Right lobe of liver (tissue), 6 donors: ENCODE measurements at regions not wholly inside any gene's neighbourhood (a gene's known extent, or its start where the extent isn't known, plus 50 kb on each side); places are given as distances from the start of the nearest gene placed in this dataset.
"Not testable (repeated sequence)": the region's sequence is repeated elsewhere in the genome, so short reads cannot be mapped to it uniquely, and the experiment has no call there.

ENCODE experiments used
- ATAC-seq, 4 donors: fragments of 200-7000 bp; cut with Tn5 transposase; one replicate each; pipeline ENCODE4 v1.9.1; 2020; ENCODE audit warnings: mild to moderate bottlenecking in 4 of 4, moderate library complexity in 4 of 4
- DNase-seq, 3 donors: peaks; one replicate each; pipeline ENCODE4 v3.0.0-alpha.2; 2020
- H3K27ac ChIP-seq, 3 donors: fragments of 200-600 bp; one replicate each; pipeline ENCODE4 v1.8.0; 2022
- H3K27me3 ChIP-seq, 2 donors: fragments of 200-600 bp; one replicate each; pipeline ENCODE4 v1.8.0; 2022
- H3K36me3 ChIP-seq, 4 donors: fragments of 200-600 bp; sonication (generic) in 1 of 4; one replicate each; pipeline versions ENCODE4 v1.5.1 to v1.8.0; 2017 to 2022; ENCODE audit warnings: control low read depth in 1 of 4
- H3K4me1 ChIP-seq, 4 donors: fragments of 200-600 bp; sonication (generic) in 1 of 4; one replicate each; pipeline versions ENCODE4 v1.5.1 to v1.8.0; 2017 to 2022; ENCODE audit warnings: control low read depth in 1 of 4
- H3K4me3 ChIP-seq, 3 donors: fragments of 200-600 bp; one replicate each; pipeline ENCODE4 v1.8.0; 2022
- H3K9me3 ChIP-seq, 4 donors: fragments of 200-600 bp; sonication (generic) in 1 of 4; one replicate each; pipeline versions ENCODE4 v1.5.1 to v1.8.0; 2017 to 2022; ENCODE audit warnings: control low read depth in 1 of 4
- POLR2A ChIP-seq: fragments of 450-650 bp; IDR thresholded peaks from one replicate; pipeline ENCODE4 v1.6.1; 2017; ENCODE audit warnings: antibody characterized with exemption, mild to moderate bottlenecking
- WGBS: methylation state at CpG from one replicate; pipeline ENCODE4 v1.1.6; 2018; ENCODE audit warnings: low coverage, low lambda C conversion rate; ENCODE audit not compliant: insufficient coverage; ENCODE audit errors: missing lambda C conversion rate; 5-methylcytosine and 5-hydroxymethylcytosine counted together
- intact Hi-C, 2 donors: fragments of 100-400 bp; cut with DNase I; formaldehyde crosslinking; loops; one replicate each; pipeline versions ENCODE4 v1.11.2 to v1.14.1; 2022
- TF ChIP-seq, protein P1 (sequence below), 4 donors: fragments of 200-600 bp in 3 of 4; fragments of 450-650 bp in 1 of 4; IDR thresholded peaks; one replicate each; pipeline versions ENCODE4 v1.5.1 to v1.8.0; 2016 to 2022; ENCODE audit warnings: antibody characterized with exemption in 4 of 4, mild to moderate bottlenecking in 2 of 4
- donor health status: DM: no; HTN: yes; CAD: no.
- donor health status: DM: no; HTN: no; CAD: no.
- donor health status: DM: no; HTN: no; CAD: no.
- donor health status: DM: no; HTN: yes; CAD: no.
- donor health status: DM: no; HTN: yes; CAD: no.

DNA sequence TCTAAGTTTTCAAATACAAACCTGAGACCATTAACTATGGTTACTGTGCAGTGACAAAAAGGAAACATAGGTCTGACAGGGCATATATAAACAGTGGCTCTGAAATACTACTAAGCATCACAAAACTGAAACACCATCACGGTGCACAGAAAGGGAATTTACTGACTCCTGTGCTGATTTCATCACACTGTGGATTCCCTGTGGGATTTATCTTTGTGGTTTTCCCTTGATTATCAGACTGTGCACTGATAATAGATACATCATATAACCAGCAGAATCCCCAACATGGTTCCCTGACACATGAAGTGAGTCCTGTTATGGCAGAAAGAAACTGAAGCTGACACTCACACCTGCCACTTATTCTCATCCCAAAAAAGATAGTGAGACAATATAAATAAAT, 676.3 kb upstream of the KCND2 start:
- intact Hi-C loops: no loop called here
- H3K36me3 ChIP-seq: no peaks in the 10 kb centered on the region
- no peaks in the 10 kb centered on the region for H3K27me3 ChIP-seq
- DNase-seq: no peak
- 38% methylated on average over 1 of the region's 1 CpG for WGBS
- no peak overlapping the region for H3K4me3 ChIP-seq
- no peak overlapping the region for H3K27ac ChIP-seq
- no peaks in the 10 kb centered on the region for H3K9me3 ChIP-seq
- no peaks in the 10 kb centered on the region for H3K4me1 ChIP-seq
- TF ChIP-seq, protein P1, sequence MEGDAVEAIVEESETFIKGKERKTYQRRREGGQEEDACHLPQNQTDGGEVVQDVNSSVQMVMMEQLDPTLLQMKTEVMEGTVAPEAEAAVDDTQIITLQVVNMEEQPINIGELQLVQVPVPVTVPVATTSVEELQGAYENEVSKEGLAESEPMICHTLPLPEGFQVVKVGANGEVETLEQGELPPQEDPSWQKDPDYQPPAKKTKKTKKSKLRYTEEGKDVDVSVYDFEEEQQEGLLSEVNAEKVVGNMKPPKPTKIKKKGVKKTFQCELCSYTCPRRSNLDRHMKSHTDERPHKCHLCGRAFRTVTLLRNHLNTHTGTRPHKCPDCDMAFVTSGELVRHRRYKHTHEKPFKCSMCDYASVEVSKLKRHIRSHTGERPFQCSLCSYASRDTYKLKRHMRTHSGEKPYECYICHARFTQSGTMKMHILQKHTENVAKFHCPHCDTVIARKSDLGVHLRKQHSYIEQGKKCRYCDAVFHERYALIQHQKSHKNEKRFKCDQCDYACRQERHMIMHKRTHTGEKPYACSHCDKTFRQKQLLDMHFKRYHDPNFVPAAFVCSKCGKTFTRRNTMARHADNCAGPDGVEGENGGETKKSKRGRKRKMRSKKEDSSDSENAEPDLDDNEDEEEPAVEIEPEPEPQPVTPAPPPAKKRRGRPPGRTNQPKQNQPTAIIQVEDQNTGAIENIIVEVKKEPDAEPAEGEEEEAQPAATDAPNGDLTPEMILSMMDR (IDR thresholded peaks at IDR 0.05): no peak
- TF ChIP-seq POLR2A: no peak
- no peak for ATAC-seq

DNA sequence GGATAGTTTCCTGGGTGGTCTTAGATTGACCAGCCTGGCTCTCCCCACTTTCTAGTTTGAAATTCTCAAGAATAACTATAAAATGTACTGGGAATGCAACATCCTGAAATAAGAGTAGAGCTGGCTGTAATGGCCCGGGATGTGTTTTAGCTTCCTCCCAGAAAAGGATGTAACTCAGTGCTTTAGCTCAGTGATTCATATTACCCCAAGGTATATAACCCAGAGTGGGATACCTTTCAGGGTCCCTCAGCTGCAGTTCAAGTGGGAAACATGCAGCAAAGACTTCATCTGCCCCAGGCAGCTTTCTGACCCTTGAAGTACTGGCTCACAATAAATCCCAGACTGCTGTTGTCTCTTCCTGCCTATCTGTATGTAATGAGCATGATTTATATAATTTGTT, 666.7 kb upstream of the KCND2 start:
- intact Hi-C loops: no loop called here
- no peak for ATAC-seq

DNA sequence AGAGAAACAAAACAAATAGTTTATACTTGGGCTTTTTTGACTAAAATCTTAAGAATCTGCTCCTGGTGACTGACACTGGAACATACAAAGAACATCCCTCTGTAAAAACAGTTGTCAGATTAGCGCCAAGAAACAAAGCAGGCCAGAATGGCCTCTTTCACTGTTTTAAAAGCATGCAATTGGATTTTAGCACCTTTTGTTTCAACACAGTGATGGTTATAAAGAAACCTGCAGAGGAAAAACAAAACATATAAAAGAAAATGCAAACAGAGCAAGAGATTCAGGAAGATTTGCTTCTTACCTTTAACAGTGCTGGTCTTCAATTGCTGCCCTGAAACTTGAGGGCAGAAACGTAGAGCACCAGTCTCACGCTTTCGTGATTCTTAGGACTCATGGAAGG, 652.2 kb upstream of the KCND2 start:
- Histone ChIP-seq H3K36me3 (no peaks in the 10 kb centered on the region), H3K27ac (no peak overlapping the region), H3K27me3 (no peaks in the 10 kb centered on the region), H3K4me1 (no peaks in the 10 kb centered on the region), H3K9me3 (no peaks in the 10 kb centered on the region), H3K4me3 (no peak overlapping the region)
- WGBS: 72% methylated on average over 4 of the region's 4 CpGs
- intact Hi-C loops: no loop called here
- ATAC-seq (no peak), DNase-seq (no peak)
- TF ChIP-seq POLR2A: no peak
- TF ChIP-seq, protein P1 (IDR thresholded peaks at IDR 0.05): no peak

More for the DNA sequence above, 666.7 kb upstream of the KCND2 start:
- Histone ChIP-seq H3K27me3 (no peaks in the 10 kb centered on the region), H3K4me1 (no peaks in the 10 kb centered on the region), H3K36me3 (no peaks in the 10 kb centered on the region), H3K4me3 (no peak overlapping the region), H3K27ac (no peak overlapping the region), H3K9me3 (no peaks in the 10 kb centered on the region)
- 100% methylated on average over 1 of the region's 1 CpG for WGBS
- TF ChIP-seq POLR2A: no peak
- TF ChIP-seq, protein P1 (IDR thresholded peaks at IDR 0.05): no peak
- DNase-seq: no peak

DNA sequence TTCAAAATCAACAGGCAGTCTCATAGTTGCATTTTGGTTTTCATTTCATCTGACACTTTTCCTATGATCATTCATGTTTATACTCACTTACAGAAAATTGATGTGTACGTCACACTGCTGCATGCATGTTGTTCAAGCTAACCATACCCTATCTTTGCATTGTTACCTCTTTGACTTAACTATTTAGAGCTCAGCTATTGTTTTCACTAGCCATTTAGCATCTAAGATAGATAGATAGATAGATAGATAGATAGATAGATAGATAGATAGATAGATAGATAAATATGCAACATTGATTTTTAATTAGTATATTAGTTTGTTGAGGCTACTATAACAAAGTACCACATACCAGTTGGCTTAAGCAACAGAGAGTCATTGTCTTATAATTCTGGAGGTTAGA, 649.5 kb upstream of the KCND2 start:
- Histone ChIP-seq H3K36me3 (no peaks in the 10 kb centered on the region), H3K27me3 (no peaks in the 10 kb centered on the region), H3K4me1 (no peaks in the 10 kb centered on the region), H3K4me3 (no peak overlapping the region), H3K27ac (no peak overlapping the region), H3K9me3 (no peaks in the 10 kb centered on the region)
- intact Hi-C loops: no loop called here
- no peak for DNase-seq
- WGBS: 58% methylated on average over 1 of the region's 1 CpG
- no peak for TF ChIP-seq POLR2A
- TF ChIP-seq, protein P1 (IDR thresholded peaks at IDR 0.05): no peak
- no peak for ATAC-seq

DNA sequence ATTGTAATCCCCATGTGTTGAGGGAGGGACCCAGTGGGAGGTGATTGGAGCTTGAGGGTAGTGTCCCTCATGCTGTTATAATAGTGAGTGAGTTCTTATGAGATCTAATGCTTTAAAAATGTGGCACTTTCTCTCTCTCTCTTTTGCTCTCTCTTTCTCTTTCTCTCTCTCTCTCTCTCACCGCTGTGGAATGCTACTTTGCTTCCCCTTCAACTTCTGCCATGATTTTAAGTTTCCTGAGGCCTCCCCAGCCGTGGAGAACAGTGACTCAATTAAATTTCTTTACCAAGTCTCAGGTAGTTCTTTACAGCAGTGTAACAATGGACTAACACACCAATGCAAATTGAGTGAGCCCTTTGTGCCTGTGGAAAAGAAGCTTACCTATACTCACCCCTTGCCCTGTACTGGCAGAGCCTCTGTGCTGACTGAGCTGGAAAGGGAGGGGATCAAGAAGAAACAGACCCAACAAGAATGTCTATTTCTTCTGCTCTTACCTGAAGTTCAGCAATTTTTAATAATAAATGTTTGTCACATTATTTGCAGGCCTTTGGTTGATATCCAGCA, 642.5 kb upstream of the KCND2 start:
- ATAC-seq (no peak), DNase-seq (no peak)
- TF ChIP-seq, protein P1 (IDR thresholded peaks at IDR 0.05): no peak
- Histone ChIP-seq H3K4me3 (no peak overlapping the region), H3K27ac (no peak overlapping the region), H3K36me3 (no peaks in the 10 kb centered on the region), H3K9me3 (no peaks in the 10 kb centered on the region), H3K27me3 (no peaks in the 10 kb centered on the region), H3K4me1 (no peaks in the 10 kb centered on the region)
- intact Hi-C loops: no loop called here
- 29% methylated on average over 2 of the region's 2 CpGs for WGBS

DNA sequence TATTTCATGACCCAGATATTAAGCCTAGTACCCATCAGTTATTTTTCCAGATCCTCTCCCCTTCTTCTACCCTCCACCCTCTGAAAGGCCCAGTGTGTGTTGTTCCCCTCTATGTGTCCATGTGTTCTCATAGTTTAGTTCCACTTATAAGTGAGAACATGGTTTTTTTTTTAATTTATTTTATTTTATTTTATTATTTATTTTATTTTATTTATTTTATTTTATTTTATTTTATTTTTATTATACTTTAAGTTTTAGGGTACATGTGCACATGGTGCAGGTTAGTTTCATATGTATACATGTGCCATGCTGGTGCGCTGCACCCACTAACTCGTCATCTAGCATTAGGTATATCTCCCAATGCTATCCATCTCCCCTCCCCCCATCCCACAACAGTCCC, 639.2 kb upstream of the KCND2 start:
- H3K4me1 ChIP-seq, H3K4me3 ChIP-seq, H3K9me3 ChIP-seq, H3K27ac ChIP-seq, H3K36me3 ChIP-seq, H3K27me3 ChIP-seq, intact Hi-C loops, ATAC-seq, DNase-seq: not testable (repeated sequence)
- 81% methylated on average over 2 of the region's 2 CpGs for WGBS
